Neural cell (in vitro differentiated cells): ENCODE measurements at regions not wholly inside any gene's neighbourhood (a gene's known extent, or its start where the extent isn't known, plus 50 kb on each side); places are given as distances from the start of the nearest gene placed in this dataset.

Experiments
- CTCF ChIP-seq: fragments of 450-650 bp; IDR thresholded peaks from 2 replicates; pipeline ENCODE4 v1.5.1; 2014; ENCODE audit warnings: antibody characterized with exemption, mild to moderate bottlenecking, moderate library complexity; ENCODE audit not compliant: poor library complexity, severe bottlenecking
- EP300 ChIP-seq: fragments of 450-650 bp; conservative IDR thresholded peaks from 2 replicates; pipeline ENCODE4 v1.6.1; 2014; ENCODE audit warnings: antibody characterized with exemption, mild to moderate bottlenecking, moderate library complexity; ENCODE audit not compliant: poor library complexity, severe bottlenecking
- EZH2 ChIP-seq: fragments of 200-600, 300-800 bp; shearing (Covaris generic), sonication (generic); IDR thresholded peaks from 2 replicates; pipeline ENCODE4 v1.6.1; 2014; ENCODE audit warnings: antibody characterized with exemption, low read length, borderline replicate concordance, mild to moderate bottlenecking; ENCODE audit not compliant: insufficient read depth, poor library complexity, severe bottlenecking
- MXI1 ChIP-seq: fragments of 450-650 bp; conservative IDR thresholded peaks from 2 replicates; pipeline ENCODE4 v1.6.1; 2014; ENCODE audit warnings: antibody characterized with exemption, mild to moderate bottlenecking; ENCODE audit not compliant: poor library complexity, severe bottlenecking
- POLR2AphosphoS5 ChIP-seq: IDR thresholded peaks from 2 replicates; pipeline ENCODE4 v1.6.1; 2012
- REST ChIP-seq: IDR thresholded peaks from 2 replicates; pipeline ENCODE4 v1.6.1; 2012; ENCODE audit warnings: borderline replicate concordance
- SMC3 ChIP-seq: fragments of 450-650 bp; conservative IDR thresholded peaks from 2 replicates; pipeline ENCODE4 v1.6.1; 2014; ENCODE audit warnings: antibody characterized with exemption, mild to moderate bottlenecking, moderate library complexity; ENCODE audit not compliant: poor library complexity
- TAF1 ChIP-seq: IDR thresholded peaks from 2 replicates; pipeline ENCODE4 v1.6.1; 2012; ENCODE audit warnings: low read depth

- TF ChIP-seq POLR2AphosphoS5 (no peak), TAF1 (no peak), EZH2 (no peak), CTCF (no peak), SMC3 (no peak), EP300 (no peak), MXI1 (no peak), REST (no peak)
Observed at GRCh38 chr5:77152441-77152840, 58.0 kb upstream of the PDE8B start.
